ENCODE measurements at regions not wholly inside any gene's neighbourhood (a gene's known extent, or its start where the extent isn't known, plus 50 kb on each side); places are given as distances from the start of the nearest gene placed in this dataset.

GRCh38 chr10:52869864-52870263 is 97.3 kb upstream of the MBL2 start:
- H3K79me2 ChIP-seq (ENCODE audit: control insufficient read depth, insufficient read depth, low read length): no peaks in the 10 kb centered on the region
- dilution Hi-C loops (cut with MboI; ENCODE audit: extremely low pct_ligation_motif_present, low sequenced_read_pairs): no loop called here
- peaks cover 5% of the 10 kb centered on the region for H3K9me3 ChIP-seq (ENCODE audit: control insufficient read depth, low read depth, low read length)
- no peak for DNase-seq (ENCODE audit: low read depth, low spot score)
- no peaks in the 10 kb centered on the region for H3K9me1 ChIP-seq (ENCODE audit: control insufficient read depth, extremely low read depth, insufficient read depth, low read length)
- no peak overlapping the region for H3K27ac ChIP-seq (ENCODE audit: control insufficient read depth, insufficient read depth, low read length)
- no peaks in the 10 kb centered on the region for H4K20me1 ChIP-seq (ENCODE audit: control insufficient read depth, extremely low read depth, insufficient read depth, low read length)
- H3K4me3 ChIP-seq (ENCODE audit: control insufficient read depth in 2 of 3, extremely low read depth in 1 of 3, insufficient read depth in 2 of 3, low read depth in 1 of 3, low read length in 3 of 3): no peak overlapping the region
- H3K4me1 ChIP-seq (ENCODE audit: control insufficient read depth, extremely low read depth, insufficient read depth, low read length): peaks cover 12% of the 10 kb centered on the region
- no peak overlapping the region for H2AFZ ChIP-seq (ENCODE audit: control insufficient read depth, low read length)
- no peak for FAIRE-seq
- no peak overlapping the region for H3K9ac ChIP-seq (ENCODE audit: control insufficient read depth, extremely low read depth, insufficient read depth, low read length)
- no peak overlapping the region for H3K4me2 ChIP-seq (ENCODE audit: control insufficient read depth, extremely low read depth, insufficient read depth, low read depth, low read length)
- H3K27me3 ChIP-seq (ENCODE audit: control insufficient read depth, extremely low read depth, insufficient read depth, low read length): no peaks in the 10 kb centered on the region
- TF ChIP-seq CTCF (optimal IDR thresholded peaks at IDR 0.05 in 1 of 3, IDR thresholded peaks at IDR 0.05 in 1 of 3, conservative IDR thresholded peaks at IDR 0.05 in 1 of 3; ENCODE audit: extremely low read depth in 1 of 3, insufficient read depth in 2 of 3, low read length in 3 of 3) (no peak), EZH2 (IDR thresholded peaks at IDR 0.05; ENCODE audit: low read length) (no peak)
- H3K36me3 ChIP-seq (ENCODE audit: control insufficient read depth in 2 of 2, extremely low read depth in 1 of 2, insufficient read depth in 2 of 2, low read length in 2 of 2): no peaks in the 10 kb centered on the region

- peak overlapping the region; percentile 9 for H2AFZ ChIP-seq (ENCODE audit: control insufficient read depth, low read length)
- no peak overlapping the region for H3K9ac ChIP-seq (ENCODE audit: control insufficient read depth, extremely low read depth, insufficient read depth, low read length)
- no peak overlapping the region for H3K4me3 ChIP-seq (ENCODE audit: control insufficient read depth in 2 of 3, extremely low read depth in 1 of 3, insufficient read depth in 2 of 3, low read depth in 1 of 3, low read length in 3 of 3)
- DNase-seq (ENCODE audit: low read depth, low spot score) (no peak), FAIRE-seq (no peak)
- TF ChIP-seq CTCF (optimal IDR thresholded peaks at IDR 0.05 in 1 of 3, IDR thresholded peaks at IDR 0.05 in 1 of 3, conservative IDR thresholded peaks at IDR 0.05 in 1 of 3; ENCODE audit: extremely low read depth in 1 of 3, insufficient read depth in 2 of 3, low read length in 3 of 3) (no peak), EZH2 (IDR thresholded peaks at IDR 0.05; ENCODE audit: low read length) (no peak)
- no peaks in the 10 kb centered on the region for H3K9me1 ChIP-seq (ENCODE audit: control insufficient read depth, extremely low read depth, insufficient read depth, low read length)
- H3K36me3 ChIP-seq (ENCODE audit: control insufficient read depth in 2 of 2, extremely low read depth in 1 of 2, insufficient read depth in 2 of 2, low read length in 2 of 2): no peaks in the 10 kb centered on the region
- H3K4me1 ChIP-seq (ENCODE audit: control insufficient read depth, extremely low read depth, insufficient read depth, low read length): peaks cover 21% of the 10 kb centered on the region
- dilution Hi-C loops (cut with MboI; ENCODE audit: extremely low pct_ligation_motif_present, low sequenced_read_pairs): no loop called here
- peak overlapping the region; percentile 72 for H3K4me2 ChIP-seq (ENCODE audit: control insufficient read depth, extremely low read depth, insufficient read depth, low read depth, low read length)
- peaks cover 5% of the 10 kb centered on the region for H3K9me3 ChIP-seq (ENCODE audit: control insufficient read depth, low read depth, low read length)
- H3K27ac ChIP-seq (ENCODE audit: control insufficient read depth, insufficient read depth, low read length): peak overlapping the region; percentile 59
- H4K20me1 ChIP-seq (ENCODE audit: control insufficient read depth, extremely low read depth, insufficient read depth, low read length): no peaks in the 10 kb centered on the region
- no peaks in the 10 kb centered on the region for H3K27me3 ChIP-seq (ENCODE audit: control insufficient read depth, extremely low read depth, insufficient read depth, low read length)
- H3K79me2 ChIP-seq (ENCODE audit: control insufficient read depth, insufficient read depth, low read length): no peaks in the 10 kb centered on the region
Observed at GRCh38 chr10:52865213-52865612, 92.6 kb upstream of the MBL2 start.
